H1 (cell line): ENCODE measurements at regions not wholly inside any gene's neighbourhood (a gene's known extent, or its start where the extent isn't known, plus 50 kb on each side); places are given as distances from the start of the nearest gene placed in this dataset.

Source experiments
- CTCF ChIA-PET: fragments of 300-600 bp; sonication (Branson Sonifier 250); formaldehyde crosslinking; loops from one replicate; lab custom pipeline; 2021; ENCODE audit not compliant: partially characterized antibody; lab: Charles Lee
- POLR2A ChIA-PET: fragments of 300-600 bp; sonication (Branson Sonifier 250); formaldehyde crosslinking; loops from one replicate; lab custom pipeline; 2021; ENCODE audit warnings: inconsistent platforms; ENCODE audit not compliant: partially characterized antibody; lab: Charles Lee
- DNase-seq, 2 experiments: peaks; one replicate each; pipeline versions ENCODE4 v3.0.0 to v3.0.0-alpha.2; 2010 to 2022; ENCODE audit warnings: low spot score in 2 of 2, low read depth in 1 of 2, mixed read lengths in 1 of 2
- FAIRE-seq: peaks from 2 replicates; lab custom pipeline; 2011; peaks lifted over from hg19 to GRCh38; lab: Jason Lieb, UNC
- H2AFZ ChIP-seq: 2 replicates; pipeline ENCODE4 v1.8.1; 2012; ENCODE audit warnings: low read length, inconsistent platforms
- H2AK5ac ChIP-seq: 2 replicates; pipeline ENCODE4 v1.6.1; 2013; ENCODE audit warnings: low read depth, low read length
- H2BK120ac ChIP-seq: replicated peaks from 2 replicates; pipeline ENCODE3; 2013; ENCODE audit warnings: low read depth, low read length, inconsistent platforms
- H2BK12ac ChIP-seq: 2 replicates; pipeline ENCODE4 v1.6.1; 2013; ENCODE audit warnings: low read depth, low read length
- H2BK15ac ChIP-seq: 2 replicates; pipeline ENCODE4 v1.6.1; 2013; ENCODE audit warnings: low read length
- H2BK20ac ChIP-seq: 2 replicates; pipeline ENCODE4 v1.6.1; 2013; ENCODE audit warnings: low read length
- H2BK5ac ChIP-seq: 2 replicates; pipeline ENCODE4 v1.6.1; 2013; ENCODE audit warnings: low read depth, low read length
- H3K14ac ChIP-seq: 2 replicates; pipeline ENCODE4 v1.6.1; 2013; ENCODE audit warnings: inconsistent platforms; ENCODE audit not compliant: insufficient read length
- H3K18ac ChIP-seq: 2 replicates; pipeline ENCODE4 v1.6.1; 2013; ENCODE audit warnings: low read length; ENCODE audit errors: extremely low read depth
- H3K23ac ChIP-seq: 2 replicates; pipeline ENCODE4 v1.6.1; 2013; ENCODE audit warnings: inconsistent platforms; ENCODE audit not compliant: insufficient read length
- H3K23me2 ChIP-seq: 2 replicates; pipeline ENCODE4 v1.6.1; 2013; ENCODE audit warnings: low read depth, low read length
- H3K27ac ChIP-seq: 2 replicates; pipeline ENCODE4 v1.6.1; 2011; ENCODE audit warnings: low read depth, low read length, inconsistent platforms
- H3K27me3 ChIP-seq, 4 experiments: replicated peaks in 1 of 4; 1 replicate in 1 of 4; 2 replicates in 3 of 4; pipeline versions ENCODE4 v1.6.1 to v1.8.1; 2011 to 2013; ENCODE audit warnings: low read length in 3 of 4, mild to moderate bottlenecking in 3 of 4, inconsistent platforms in 2 of 4, mixed read lengths in 2 of 4, moderate library complexity in 1 of 4; ENCODE audit not compliant: control insufficient read depth in 3 of 4, insufficient read depth in 3 of 4; ENCODE audit errors: extremely low read depth in 1 of 4
- H3K36me3 ChIP-seq, 4 experiments: 2 replicates each; pipeline versions ENCODE4 v1.6.1 to v1.8.1; 2011 to 2013; ENCODE audit warnings: mild to moderate bottlenecking in 4 of 4, low read length in 3 of 4, moderate library complexity in 2 of 4, control low read depth in 1 of 4, inconsistent platforms in 1 of 4; ENCODE audit not compliant: insufficient read depth in 4 of 4, control insufficient read depth in 2 of 4
- H3K4ac ChIP-seq: replicated peaks from 2 replicates; pipeline ENCODE3; 2013; ENCODE audit warnings: low read length, low read depth, mixed read lengths, inconsistent platforms; ENCODE audit not compliant: insufficient read length
- H3K4me1 ChIP-seq, 4 experiments: replicated peaks in 1 of 4; 1 replicate in 1 of 4; 2 replicates in 3 of 4; pipeline versions ENCODE4 v1.6.1 to v1.8.1; 2011 to 2013; ENCODE audit warnings: low read length in 3 of 4, inconsistent platforms in 2 of 4, mixed read lengths in 1 of 4; ENCODE audit not compliant: insufficient read depth in 4 of 4, control insufficient read depth in 3 of 4
- H3K4me2 ChIP-seq, 2 experiments: 2 replicates each; pipeline versions ENCODE4 v1.6.1 to v1.8.1; 2011 to 2013; ENCODE audit warnings: low read depth in 2 of 2, low read length in 2 of 2, control low read depth in 1 of 2, inconsistent platforms in 1 of 2, mild to moderate bottlenecking in 1 of 2; ENCODE audit not compliant: insufficient read depth in 1 of 2
- H3K4me3 ChIP-seq, 4 experiments: fragments of 200-600, 300-600 bp in 1 of 4; sonication (generic), shearing (Covaris generic), sonication (Bioruptor Twin) in 1 of 4; 2 replicates each; pipeline versions ENCODE4 v1.5.1 to v1.8.1; 2011 to 2016; ENCODE audit warnings: low read length in 4 of 4, low read depth in 3 of 4, control low read depth in 2 of 4, inconsistent platforms in 2 of 4, mild to moderate bottlenecking in 2 of 4, mixed read lengths in 1 of 4, moderate library complexity in 1 of 4; ENCODE audit not compliant: insufficient read depth in 2 of 4; ENCODE audit errors: extremely low read depth in 1 of 4
- H3K56ac ChIP-seq: replicated peaks from 2 replicates; pipeline ENCODE3; 2013; ENCODE audit warnings: low read depth, mild to moderate bottlenecking, mixed read lengths, low read length, inconsistent platforms; ENCODE audit not compliant: insufficient read length
- H3K79me1 ChIP-seq: 2 replicates; pipeline ENCODE4 v1.6.1; 2013; ENCODE audit warnings: low read depth, low read length, control low read depth
- H3K79me2 ChIP-seq, 2 experiments: 2 replicates each; pipeline versions ENCODE4 v1.6.1 to v1.8.1; 2012 to 2013; ENCODE audit warnings: low read length in 2 of 2, mild to moderate bottlenecking in 2 of 2, inconsistent platforms in 1 of 2; ENCODE audit not compliant: insufficient read depth in 2 of 2, control insufficient read depth in 1 of 2
- H3K9ac ChIP-seq, 4 experiments: replicated peaks in 1 of 4; 1 replicate in 1 of 4; 2 replicates in 3 of 4; pipeline versions ENCODE4 v1.6.1 to v1.8.1; 2011 to 2013; ENCODE audit warnings: low read depth in 3 of 4, low read length in 3 of 4, control low read depth in 2 of 4, mild to moderate bottlenecking in 2 of 4, moderate library complexity in 2 of 4, inconsistent platforms in 1 of 4; ENCODE audit errors: extremely low read depth in 1 of 4
- H3K9me3 ChIP-seq, 2 experiments: 2 replicates each; pipeline versions ENCODE4 v1.6.1 to v1.8.1; 2012 to 2013; ENCODE audit warnings: mild to moderate bottlenecking in 2 of 2, moderate library complexity in 2 of 2, control low read depth in 1 of 2, inconsistent platforms in 1 of 2, low read depth in 1 of 2, low read length in 1 of 2, mixed read lengths in 1 of 2; ENCODE audit not compliant: insufficient read depth in 2 of 2
- H4K20me1 ChIP-seq, 2 experiments: replicated peaks in 1 of 2; 2 replicates each; pipeline versions ENCODE3 to v1.8.1; 2011 to 2013; ENCODE audit warnings: inconsistent platforms in 2 of 2, low read length in 2 of 2, mild to moderate bottlenecking in 1 of 2; ENCODE audit not compliant: insufficient read depth in 2 of 2, control insufficient read depth in 1 of 2
- H4K5ac ChIP-seq: 2 replicates; pipeline ENCODE4 v1.6.1; 2013; ENCODE audit warnings: low read length, low read depth, mixed read lengths, inconsistent platforms; ENCODE audit not compliant: insufficient read length
- H4K8ac ChIP-seq: 2 replicates; pipeline ENCODE4 v1.8.0; 2013; ENCODE audit warnings: mild to moderate bottlenecking, moderate library complexity, low read length, inconsistent platforms; ENCODE audit not compliant: insufficient read depth; ENCODE audit errors: extremely low read depth
- H4K91ac ChIP-seq: replicated peaks from 2 replicates; pipeline ENCODE3; 2013; ENCODE audit warnings: low read length, mixed read lengths, inconsistent platforms; ENCODE audit not compliant: insufficient read length
- WGBS, 2 experiments: shearing (Covaris generic) in 1 of 2; methylation state at CpG; one replicate each; pipeline versions ENCODE4 v1.1.6 to v1.1.7; 2013 to 2015; ENCODE audit warnings: low lambda C conversion rate in 2 of 2, mixed read lengths in 2 of 2, inconsistent platforms in 1 of 2, low coverage in 1 of 2, missing lambda C conversion rate in 1 of 2; ENCODE audit not compliant: insufficient replicate concordance in 2 of 2, insufficient coverage in 1 of 2, insufficient read length in 1 of 2; ENCODE audit errors: extremely low coverage in 1 of 2, missing lambda C conversion rate in 1 of 2; 5-methylcytosine and 5-hydroxymethylcytosine counted together

GRCh38 chr4:72875138-72875537 lies 194.4 kb downstream of the COX18 start:
- H3K14ac ChIP-seq: no peak overlapping the region
- H3K4me1 ChIP-seq: no peaks in the 10 kb centered on the region
- H2BK15ac ChIP-seq: no peak overlapping the region
- H4K8ac ChIP-seq: no peak overlapping the region
- no peak overlapping the region for H2BK5ac ChIP-seq
- DNase-seq: no peak
- H3K56ac ChIP-seq: no peak overlapping the region
- H3K79me1 ChIP-seq: no peaks in the 10 kb centered on the region
- FAIRE-seq: no peak
- H3K27ac ChIP-seq: no peak overlapping the region
- H3K36me3 ChIP-seq: no peaks in the 10 kb centered on the region
- H2AFZ ChIP-seq: no peak overlapping the region
- no peak overlapping the region for H3K4me3 ChIP-seq
- no peak overlapping the region for H3K23ac ChIP-seq
- H3K4ac ChIP-seq: no peak overlapping the region
- H3K18ac ChIP-seq: no peak overlapping the region
- H2AK5ac ChIP-seq: no peak overlapping the region
- H3K27me3 ChIP-seq: no peaks in the 10 kb centered on the region
- H4K91ac ChIP-seq: no peak overlapping the region
- H2BK120ac ChIP-seq: no peak overlapping the region
- H3K23me2 ChIP-seq: no peaks in the 10 kb centered on the region
- no peak overlapping the region for H2BK12ac ChIP-seq
- no peak overlapping the region for H2BK20ac ChIP-seq
- no peak overlapping the region for H4K5ac ChIP-seq
- no peak overlapping the region for H3K9ac ChIP-seq
- no peaks in the 10 kb centered on the region for H3K9me3 ChIP-seq
- H3K79me2 ChIP-seq: no peaks in the 10 kb centered on the region
- POLR2A ChIA-PET: interaction anchor here (0.9 kb wide), 1 partner anchor 19 kb away, joined by 3 read pairs; no protein-coding TSS in a partner anchor
- WGBS, 2 experiments: 100% methylated on average over 1 of the region's 1 CpG; no CpG with 5 or more reads in 1 of the 2 experiments
- CTCF ChIA-PET: interaction anchor here (1.0 to 1.2 kb wide), 3 partner anchors 10 to 534 kb away, joined by 3 to 6 read pairs (median 3); no protein-coding TSS in a partner anchor
- no peaks in the 10 kb centered on the region for H4K20me1 ChIP-seq
- no peak overlapping the region for H3K4me2 ChIP-seq
